ENCODE measurements at regions not wholly inside any gene's neighbourhood (a gene's known extent, or its start where the extent isn't known, plus 50 kb on each side); places are given as distances from the start of the nearest gene placed in this dataset.

- no peak for TF ChIP-seq CTCF (IDR thresholded peaks at IDR 0.05)
- H3K9me3 ChIP-seq: peaks cover 9% of the 10 kb centered on the region
- no peaks in the 10 kb centered on the region for H3K36me3 ChIP-seq
- no peak overlapping the region for H3K27ac ChIP-seq
- ATAC-seq (no peak), DNase-seq (no peak)
- intact Hi-C loops (cut with DNase I): no loop called here
- H3K27me3 ChIP-seq (ENCODE audit: low read depth): no peaks in the 10 kb centered on the region
- no peak overlapping the region for H3K4me3 ChIP-seq
- no peaks in the 10 kb centered on the region for H3K4me1 ChIP-seq
Measured at GRCh38 chr5:68780299-68780955, 313.4 kb upstream of the SLC30A5 start.

GRCh38 chr5:68793074-68793473, 300.7 kb upstream of the SLC30A5 start:
- intact Hi-C loops (cut with DNase I): no loop called here
- no peak for DNase-seq
- no peaks in the 10 kb centered on the region for H3K27me3 ChIP-seq (ENCODE audit: low read depth)
- no peak overlapping the region for H3K4me3 ChIP-seq
- no peaks in the 10 kb centered on the region for H3K36me3 ChIP-seq
- no peaks in the 10 kb centered on the region for H3K4me1 ChIP-seq
- H3K9me3 ChIP-seq: no peaks in the 10 kb centered on the region
- TF ChIP-seq CTCF (IDR thresholded peaks at IDR 0.05): no peak
- ATAC-seq: no peak
- no peak overlapping the region for H3K27ac ChIP-seq

GRCh38 chr5:68793993-68794392, 299.8 kb upstream of the SLC30A5 start:
- H3K27ac ChIP-seq: no peak overlapping the region

GRCh38 chr5:68795190-68795589, 298.6 kb upstream of the SLC30A5 start:
- Histone ChIP-seq H3K36me3 (no peaks in the 10 kb centered on the region), H3K27ac (no peak overlapping the region), H3K4me1 (no peaks in the 10 kb centered on the region), H3K9me3 (no peaks in the 10 kb centered on the region), H3K4me3 (no peak overlapping the region), H3K27me3 (ENCODE audit: low read depth) (no peaks in the 10 kb centered on the region)
- intact Hi-C loops (cut with DNase I): no loop called here
- ATAC-seq (peak in 1 of 2 donors; percentile 34), DNase-seq (no peak)
- TF ChIP-seq CTCF (IDR thresholded peaks at IDR 0.05): no peak

More at GRCh38 chr5:68793993-68794392, 299.8 kb upstream of the SLC30A5 start:
- no peak overlapping the region for H3K4me3 ChIP-seq
- H3K27me3 ChIP-seq (ENCODE audit: low read depth): no peaks in the 10 kb centered on the region
- ATAC-seq (no peak), DNase-seq (no peak)
- no peaks in the 10 kb centered on the region for H3K4me1 ChIP-seq
- no peaks in the 10 kb centered on the region for H3K36me3 ChIP-seq
- no peak for TF ChIP-seq CTCF (IDR thresholded peaks at IDR 0.05)
- intact Hi-C loops (cut with DNase I): no loop called here
- H3K9me3 ChIP-seq: no peaks in the 10 kb centered on the region

GRCh38 chr5:68798877-68799843, 294.7 kb upstream of the SLC30A5 start:
- Histone ChIP-seq H3K4me1 (no peaks in the 10 kb centered on the region), H3K4me3 (no peak overlapping the region), H3K27ac (no peak overlapping the region), H3K36me3 (no peaks in the 10 kb centered on the region), H3K27me3 (ENCODE audit: low read depth) (no peaks in the 10 kb centered on the region), H3K9me3 (no peaks in the 10 kb centered on the region)
- no peak for TF ChIP-seq CTCF (IDR thresholded peaks at IDR 0.05)
- intact Hi-C loops (cut with DNase I): no loop called here
- ATAC-seq: no peak
- DNase-seq: no peak

All from lower lobe of right lung (tissue), 2 donors.